Activated CD4-positive, alpha-beta T cell treated with anti-CD3 and anti-CD28 coated beads, Interleukin-2, amount 50 U/mL, for 24 hours (primary cell): ENCODE measurements at regions not wholly inside any gene's neighbourhood (a gene's known extent, or its start where the extent isn't known, plus 50 kb on each side); places are given as distances from the start of the nearest gene placed in this dataset.
"Not testable (repeated sequence)": the region's sequence is repeated elsewhere in the genome, so short reads cannot be mapped to it uniquely, and the experiment has no call there.

Experiments used
- DNase-seq, 2 donors: peaks; one replicate each; pipeline ENCODE4 v3.0.0-alpha.2; 2020; ENCODE audit warnings: low read depth in 1 of 2, low spot score in 1 of 2

DNA sequence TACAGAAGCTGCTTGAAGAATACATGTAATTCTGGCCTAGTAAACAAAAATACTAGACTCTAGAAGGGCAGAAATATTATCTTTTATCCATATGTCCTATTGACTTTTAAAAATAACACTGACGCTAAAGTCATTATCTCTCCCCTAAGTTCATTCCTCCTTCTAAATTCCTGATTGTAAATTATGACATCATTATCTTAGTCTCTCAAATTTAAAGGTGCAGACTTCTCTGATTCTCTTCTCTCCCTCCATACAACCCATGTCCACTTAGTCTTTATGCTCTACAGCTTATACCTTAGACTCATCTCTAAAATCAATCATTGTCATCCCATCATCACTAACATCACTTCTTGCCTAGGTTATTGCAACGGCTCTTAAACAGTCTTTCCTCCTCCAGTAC is 327.9 kb upstream of the GRIA3 start:
- DNase-seq, result no peak

GRCh38 chrX:122857734-122858133 is 326.3 kb upstream of the GRIA3 start:
- no peak for DNase-seq

GRCh38 chrX:122863067-122863466 is 321.0 kb upstream of the GRIA3 start:
- DNase-seq, result no peak

- DNase-seq, result no peak
Measured at GRCh38 chrX:122866532-122866931, 317.5 kb upstream of the GRIA3 start.

GRCh38 chrX:122868631-122869030 is 315.4 kb upstream of the GRIA3 start:
- DNase-seq, result no peak

DNA sequence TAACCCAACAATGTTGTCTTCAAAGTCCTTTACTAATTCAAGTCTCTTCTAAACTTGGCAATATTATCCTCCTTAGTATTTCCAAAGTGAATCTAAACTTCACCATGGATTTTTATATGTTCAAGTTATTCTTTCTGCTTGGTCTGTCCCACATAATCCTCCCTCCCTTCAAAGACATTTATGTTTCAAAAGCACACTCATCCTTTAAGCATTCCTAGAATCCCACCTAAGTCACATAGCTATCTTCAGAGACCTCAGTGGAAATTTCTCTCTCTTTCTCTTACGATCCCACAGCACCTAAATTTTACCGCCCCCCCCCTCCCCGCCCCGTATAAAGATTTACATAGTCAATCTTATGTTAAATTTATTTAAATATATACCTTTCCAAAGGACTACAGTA is 314.9 kb upstream of the GRIA3 start:
- DNase-seq, result no peak

- DNase-seq, result no peak
Measured at GRCh38 chrX:122878269-122878668, 305.8 kb upstream of the GRIA3 start.

DNA sequence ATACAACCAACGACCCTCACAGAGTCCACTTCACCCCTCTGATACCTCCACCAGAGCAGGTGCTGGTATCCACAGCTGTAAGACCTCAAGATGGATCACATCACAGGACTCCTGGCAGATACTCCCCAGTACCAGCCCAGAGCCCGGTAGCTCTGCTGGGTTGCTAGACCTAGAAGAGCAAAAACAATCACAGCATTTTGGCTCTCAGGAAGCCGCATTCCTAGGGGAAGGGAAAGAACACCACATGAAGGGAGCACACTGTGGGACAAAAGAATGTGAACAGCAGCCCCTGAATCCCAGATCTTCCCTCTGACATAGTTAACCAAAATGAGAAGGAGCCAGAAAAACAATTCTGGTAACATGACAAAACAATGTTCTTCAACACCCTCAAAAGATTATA is 303.1 kb upstream of the GRIA3 start:
- DNase-seq, result no peak

GRCh38 chrX:122890729-122891128 is 293.3 kb upstream of the GRIA3 start:
- DNase-seq, result no peak

DNA sequence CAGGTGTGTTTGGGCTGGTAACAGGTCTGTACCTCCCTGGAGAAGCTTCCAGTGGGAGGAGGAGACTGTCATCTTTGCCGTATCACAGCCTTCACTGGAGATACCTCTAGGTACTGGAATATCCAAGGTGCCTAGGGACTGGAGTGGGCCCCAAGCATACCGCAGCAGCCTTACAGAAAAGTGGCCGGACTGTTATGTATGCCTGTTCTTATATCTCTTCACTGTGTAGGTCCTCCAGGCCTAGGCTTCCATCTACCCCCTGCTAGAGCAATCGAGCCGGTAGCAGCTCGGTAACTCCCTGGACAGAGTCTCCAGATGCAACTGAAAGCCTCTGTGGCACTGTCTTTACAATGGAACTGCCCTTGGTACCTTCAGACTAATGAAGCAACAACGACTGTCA is 277.4 kb upstream of the GRIA3 start:
- no peak for DNase-seq

- no peak for DNase-seq
Measured at GRCh38 chrX:122907375-122907774, 276.7 kb upstream of the GRIA3 start.

DNA sequence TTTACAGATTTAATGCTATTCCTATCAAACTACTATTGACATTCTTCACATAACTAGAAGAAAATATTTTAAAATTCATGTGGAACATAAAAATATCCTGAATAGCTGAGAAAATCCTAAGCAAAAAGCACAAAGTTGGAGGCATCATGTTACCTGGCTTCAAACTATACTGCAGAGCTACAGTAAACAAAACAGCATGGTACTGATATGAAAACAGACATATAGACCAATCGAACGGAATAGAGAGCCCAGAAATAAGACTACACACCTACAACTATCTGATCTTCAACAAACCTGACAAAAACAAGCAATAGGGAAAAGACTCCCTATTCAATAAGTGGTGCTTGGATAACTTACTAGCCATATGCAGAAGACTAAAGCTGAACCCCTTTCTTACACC is 273.4 kb upstream of the GRIA3 start:
- no peak for DNase-seq

DNA sequence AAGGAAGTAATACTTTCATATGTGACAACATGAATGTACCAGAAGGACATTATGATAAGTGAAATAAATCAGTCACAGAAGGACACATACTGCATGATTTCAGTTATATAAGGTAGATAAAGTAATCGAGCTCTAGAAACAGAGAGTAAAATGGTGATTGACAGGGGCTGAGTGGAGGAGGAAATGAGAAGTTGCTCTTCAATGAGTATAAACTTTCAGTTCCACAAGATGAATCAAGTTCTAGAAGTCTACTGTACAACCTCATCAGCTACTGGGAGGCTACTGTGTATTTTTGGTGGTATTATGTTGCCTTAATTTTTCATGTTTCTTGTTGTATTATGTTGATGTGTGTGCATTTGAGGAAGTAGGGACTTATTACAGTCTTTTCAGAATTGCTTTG is 270.9 kb upstream of the GRIA3 start:
- DNase-seq, result no peak

DNA sequence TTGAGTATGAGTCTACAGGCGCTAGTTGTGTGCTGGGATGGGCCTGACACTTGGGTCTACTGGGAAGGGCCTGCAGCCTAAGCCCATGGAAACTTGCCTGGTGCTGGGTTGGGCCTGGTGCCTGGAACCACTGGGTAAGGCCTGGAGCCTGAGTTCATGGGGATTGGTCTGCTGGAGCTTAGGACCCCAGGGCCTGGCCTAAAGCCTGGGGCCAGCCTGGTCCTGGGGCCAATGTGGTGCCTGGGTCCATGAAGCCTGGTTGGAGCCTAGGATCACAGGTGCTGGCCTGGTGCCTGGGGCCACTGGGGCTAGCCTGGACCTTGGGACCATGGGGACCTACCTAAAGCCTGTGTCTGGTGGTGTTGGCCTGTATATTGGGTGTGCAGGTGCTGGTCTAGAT is 270.3 kb upstream of the GRIA3 start:
- DNase-seq, result no peak

GRCh38 chrX:122914256-122914655 is 269.8 kb upstream of the GRIA3 start:
- DNase-seq, result no peak

DNA sequence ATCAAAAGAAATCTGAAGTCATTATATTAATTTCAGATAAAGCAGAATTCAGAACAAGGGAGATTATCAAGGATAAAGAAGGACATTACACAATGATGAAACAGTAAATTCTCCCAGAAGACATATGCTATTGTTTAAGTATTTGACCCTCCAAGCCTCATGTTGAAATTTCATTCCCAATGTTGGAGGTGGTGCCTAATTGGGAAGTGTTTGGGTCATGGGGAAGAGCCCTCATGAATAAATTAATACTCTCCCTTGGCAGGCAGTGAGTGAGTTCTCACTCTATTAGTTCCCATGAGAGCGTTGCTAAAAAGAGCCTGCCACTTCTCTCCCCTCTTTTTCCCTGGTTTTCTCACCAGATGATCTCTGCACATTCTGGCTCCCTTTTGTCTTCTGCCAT is 249.9 kb upstream of the GRIA3 start:
- DNase-seq, result no peak

- DNase-seq, result no peak
Measured at GRCh38 chrX:122940199-122940598, 243.9 kb upstream of the GRIA3 start.

GRCh38 chrX:122941806-122942205 is 242.3 kb upstream of the GRIA3 start:
- no peak for DNase-seq

DNA sequence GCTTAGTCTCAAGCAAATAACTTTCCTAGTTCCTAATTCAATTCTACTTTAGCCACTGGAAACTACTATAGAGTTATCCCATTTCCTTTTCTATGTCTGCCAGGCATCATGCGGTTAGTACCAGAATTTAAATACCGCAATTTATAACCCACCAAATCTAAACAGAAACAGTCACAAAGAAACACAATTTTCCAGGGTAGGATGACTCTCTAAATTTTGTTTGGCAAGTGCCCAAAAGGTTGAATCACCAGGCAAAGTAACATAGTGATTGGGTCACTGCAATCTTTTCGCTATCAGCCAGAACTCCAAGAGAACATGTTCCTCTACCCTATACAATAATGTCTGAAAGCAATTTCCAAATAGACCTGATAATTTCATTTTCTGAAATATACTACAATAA is 240.2 kb upstream of the GRIA3 start:
- no peak for DNase-seq

DNA sequence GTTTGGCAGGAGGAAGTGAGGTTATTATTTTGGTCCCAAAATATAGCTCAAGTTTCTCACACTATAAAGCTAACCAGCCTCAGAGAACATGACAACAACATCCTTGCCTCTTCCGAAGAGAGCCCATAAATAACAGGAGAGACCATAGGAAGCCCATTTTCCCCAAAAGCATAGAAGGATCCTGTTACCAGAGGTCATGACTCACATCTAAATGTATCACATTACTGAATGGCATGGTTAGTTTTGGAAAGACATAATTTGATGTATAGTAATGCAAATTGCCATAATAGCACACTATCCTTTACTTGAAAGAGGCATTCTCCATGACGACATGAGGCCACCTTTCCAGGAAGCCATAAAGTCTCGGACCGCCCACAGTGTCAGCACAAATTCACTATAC is 238.8 kb upstream of the GRIA3 start:
- no peak for DNase-seq

- DNase-seq, result no peak
Measured at GRCh38 chrX:122972604-122973003, 211.5 kb upstream of the GRIA3 start.

DNA sequence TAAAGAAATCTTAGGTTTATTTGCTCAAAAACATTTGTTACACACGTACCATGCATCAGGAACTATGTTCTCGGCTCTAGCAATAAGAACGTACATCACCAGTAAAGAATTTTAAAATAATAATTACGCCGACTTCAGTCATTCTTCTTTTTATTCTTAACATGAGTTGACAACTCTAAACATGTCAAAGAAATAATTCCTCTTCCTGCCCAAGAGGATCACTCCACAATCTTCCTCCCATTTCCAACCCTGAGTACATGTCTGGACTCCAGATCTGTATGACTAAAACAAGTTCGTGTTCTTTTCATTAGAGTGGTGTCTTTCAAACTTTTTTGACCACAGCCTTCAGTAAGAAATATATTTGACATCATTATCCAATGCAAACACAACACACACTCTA is 201.6 kb upstream of the GRIA3 start:
- DNase-seq, result no peak

DNA sequence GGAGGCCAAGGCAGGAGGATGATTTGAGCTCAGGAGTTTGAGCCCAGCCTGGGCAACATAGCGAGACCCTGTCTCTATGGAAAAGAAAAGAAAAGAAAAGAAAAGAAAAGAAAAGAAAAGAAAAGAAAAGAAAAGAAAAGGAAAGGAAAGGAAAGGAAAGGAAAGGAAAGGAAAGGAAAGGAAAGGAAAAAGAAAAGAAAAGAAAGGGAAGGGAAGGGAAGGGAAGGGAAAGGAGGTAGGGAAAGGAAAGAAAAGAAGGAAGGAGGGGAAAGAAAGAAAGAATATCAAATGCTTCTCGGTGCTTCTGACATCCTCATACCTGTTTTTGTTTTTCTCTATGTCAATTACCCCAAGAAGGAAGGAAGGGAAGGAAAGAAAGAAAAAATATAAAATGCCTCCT is 181.2 kb upstream of the GRIA3 start:
- DNase-seq, result not testable (repeated sequence)

GRCh38 chrX:123013141-123013540 is 170.9 kb upstream of the GRIA3 start:
- no peak for DNase-seq
